Right atrium auricular region (tissue), 2 donors: ENCODE measurements at regions not wholly inside any gene's neighbourhood (a gene's known extent, or its start where the extent isn't known, plus 50 kb on each side); places are given as distances from the start of the nearest gene placed in this dataset.

Experiments used
- DNase-seq: peaks from one replicate; pipeline ENCODE4 v3.0.0-alpha.2; 2019; ENCODE audit warnings: low spot score
- H3K27ac ChIP-seq, 2 donors: fragments of 200-600 bp; sonication (generic); 1 replicate in 1 of 2; 2 replicates in 1 of 2; pipeline ENCODE4 v1.5.1; 2016 to 2019
- H3K27me3 ChIP-seq, 2 donors: fragments of 200-600 bp; sonication (generic); one replicate each; pipeline versions ENCODE4 v1.5.1 to v1.6.0; 2017 to 2019
- H3K36me3 ChIP-seq: fragments of 200-600 bp; sonication (generic); one replicate; pipeline ENCODE4 v1.5.1; 2016
- H3K4me1 ChIP-seq, 2 donors: fragments of 200-600 bp; sonication (generic); one replicate each; pipeline versions ENCODE4 v1.5.1 to v1.6.0; 2017 to 2019
- H3K4me3 ChIP-seq, 2 donors: fragments of 200-600 bp; sonication (generic); 1 replicate in 1 of 2; 2 replicates in 1 of 2; pipeline ENCODE4 v1.5.1; 2017 to 2019; ENCODE audit warnings: mild to moderate bottlenecking in 1 of 2, moderate library complexity in 1 of 2
- H3K9me3 ChIP-seq, 2 donors: fragments of 200-600 bp; sonication (generic); one replicate each; pipeline ENCODE4 v1.5.1; 2019
- TF ChIP-seq, protein P1 (sequence below), 2 donors: fragments of 200-600 bp; sonication (generic); IDR thresholded peaks; one replicate each; pipeline ENCODE4 v1.5.1; 2019; ENCODE audit warnings: antibody characterized with exemption in 2 of 2

DNA sequence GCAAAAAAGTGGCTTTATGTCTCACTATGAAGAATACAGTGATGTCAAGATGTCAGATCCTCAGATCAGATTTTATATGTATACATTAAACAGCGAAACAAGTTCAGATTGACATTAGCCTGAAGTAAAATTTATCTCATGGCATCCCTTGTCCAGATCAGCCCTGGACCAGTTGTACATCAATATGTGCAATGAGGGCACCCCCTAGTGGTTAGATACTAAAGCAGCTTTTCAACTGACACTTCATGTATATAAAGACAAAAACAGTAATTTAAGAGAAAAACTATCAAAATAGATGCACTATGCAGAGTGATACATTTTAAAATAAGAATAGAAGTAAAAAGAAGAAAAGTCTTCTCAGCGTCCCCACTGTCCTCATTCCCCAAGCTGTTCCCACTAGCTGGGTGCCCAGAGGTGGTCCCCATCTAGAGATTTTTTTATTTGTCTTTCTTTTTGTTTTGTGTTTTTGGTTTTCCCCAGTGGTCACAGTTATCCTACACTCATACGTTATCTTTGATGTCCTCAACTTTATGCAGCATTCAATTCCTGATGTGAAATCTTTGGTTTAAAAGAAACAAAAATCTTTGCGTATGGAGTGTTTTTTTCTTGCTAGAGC, 2193.4 kb upstream of the RAG2 start:
- Histone ChIP-seq H3K36me3 (no peaks in the 10 kb centered on the region), H3K27ac (no peak overlapping the region), H3K9me3 (no peaks in the 10 kb centered on the region), H3K4me3 (no peak overlapping the region), H3K27me3 (no peaks in the 10 kb centered on the region), H3K4me1 (no peaks in the 10 kb centered on the region)
- TF ChIP-seq, protein P1, sequence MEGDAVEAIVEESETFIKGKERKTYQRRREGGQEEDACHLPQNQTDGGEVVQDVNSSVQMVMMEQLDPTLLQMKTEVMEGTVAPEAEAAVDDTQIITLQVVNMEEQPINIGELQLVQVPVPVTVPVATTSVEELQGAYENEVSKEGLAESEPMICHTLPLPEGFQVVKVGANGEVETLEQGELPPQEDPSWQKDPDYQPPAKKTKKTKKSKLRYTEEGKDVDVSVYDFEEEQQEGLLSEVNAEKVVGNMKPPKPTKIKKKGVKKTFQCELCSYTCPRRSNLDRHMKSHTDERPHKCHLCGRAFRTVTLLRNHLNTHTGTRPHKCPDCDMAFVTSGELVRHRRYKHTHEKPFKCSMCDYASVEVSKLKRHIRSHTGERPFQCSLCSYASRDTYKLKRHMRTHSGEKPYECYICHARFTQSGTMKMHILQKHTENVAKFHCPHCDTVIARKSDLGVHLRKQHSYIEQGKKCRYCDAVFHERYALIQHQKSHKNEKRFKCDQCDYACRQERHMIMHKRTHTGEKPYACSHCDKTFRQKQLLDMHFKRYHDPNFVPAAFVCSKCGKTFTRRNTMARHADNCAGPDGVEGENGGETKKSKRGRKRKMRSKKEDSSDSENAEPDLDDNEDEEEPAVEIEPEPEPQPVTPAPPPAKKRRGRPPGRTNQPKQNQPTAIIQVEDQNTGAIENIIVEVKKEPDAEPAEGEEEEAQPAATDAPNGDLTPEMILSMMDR (IDR thresholded peaks at IDR 0.05), result peak; percentile 62 to 78
- no peak for DNase-seq

DNA sequence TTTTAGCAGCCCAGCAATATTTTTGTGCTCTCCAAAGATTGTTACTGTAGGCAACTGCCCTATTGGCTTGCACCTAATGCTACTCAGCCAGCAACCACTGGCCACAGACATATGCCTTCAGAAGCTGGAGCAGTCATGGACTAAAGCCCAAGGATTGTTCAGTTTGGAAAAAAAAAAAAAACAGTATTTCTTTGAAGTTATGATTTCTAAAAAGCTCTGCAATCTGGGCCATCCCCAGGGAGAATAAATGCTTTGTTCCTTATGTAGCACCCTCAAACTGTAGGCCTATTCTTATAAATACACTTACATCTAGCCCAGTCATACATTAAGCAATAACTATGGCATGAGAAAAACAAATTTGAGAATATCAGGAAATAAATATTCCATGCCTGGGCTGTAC, 2190.5 kb upstream of the RAG2 start:
- no peaks in the 10 kb centered on the region for H3K4me1 ChIP-seq
- H3K36me3 ChIP-seq, result no peaks in the 10 kb centered on the region
- TF ChIP-seq, protein P1 (IDR thresholded peaks at IDR 0.05), result no peak
- no peak for DNase-seq
- no peak overlapping the region for H3K4me3 ChIP-seq
- H3K27me3 ChIP-seq, result no peaks in the 10 kb centered on the region
- no peaks in the 10 kb centered on the region for H3K9me3 ChIP-seq
- no peak overlapping the region for H3K27ac ChIP-seq

DNA sequence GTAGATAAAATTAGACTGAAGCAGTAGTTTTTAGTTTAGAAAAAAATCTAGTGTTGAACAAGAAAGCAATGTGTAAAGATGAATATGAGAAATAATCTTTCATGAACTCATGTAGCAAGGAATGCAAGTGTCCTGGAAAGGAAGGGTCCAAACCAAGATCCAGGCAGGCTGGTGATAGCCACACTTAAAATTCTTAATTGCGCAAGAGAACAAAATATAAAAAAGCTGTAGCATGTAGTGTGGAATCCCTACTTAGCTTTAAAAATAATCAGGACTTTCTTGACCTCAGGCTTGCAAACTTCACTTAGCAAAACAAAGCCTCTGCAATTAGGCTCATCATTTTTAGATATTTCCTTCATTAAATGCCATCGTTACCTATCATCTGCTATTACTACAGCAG, 2186.1 kb upstream of the RAG2 start:
- H3K4me1 ChIP-seq, result no peaks in the 10 kb centered on the region
- H3K9me3 ChIP-seq, result no peaks in the 10 kb centered on the region
- no peak overlapping the region for H3K27ac ChIP-seq
- DNase-seq, result no peak
- no peaks in the 10 kb centered on the region for H3K36me3 ChIP-seq
- H3K4me3 ChIP-seq, result no peak overlapping the region
- TF ChIP-seq, protein P1 (IDR thresholded peaks at IDR 0.05), result no peak
- no peaks in the 10 kb centered on the region for H3K27me3 ChIP-seq

DNA sequence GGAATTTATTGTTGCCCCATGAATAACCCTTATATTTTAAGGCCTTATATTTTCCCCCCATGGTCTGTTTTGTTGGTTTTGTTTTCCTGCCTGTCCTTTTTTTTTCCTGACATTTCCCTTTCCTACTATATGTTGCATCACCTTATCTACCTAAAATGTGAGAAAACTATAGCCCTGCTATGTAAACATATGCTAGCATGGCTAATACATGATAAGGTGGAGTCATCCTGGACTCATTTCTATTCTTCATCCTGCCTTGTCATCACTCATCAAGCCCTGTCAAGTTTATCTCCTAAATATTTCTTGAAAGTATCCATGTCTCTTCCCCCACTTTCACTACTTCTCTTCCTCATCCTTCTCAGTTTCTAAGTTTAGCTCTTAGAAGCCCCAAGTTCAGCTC, 2168.8 kb upstream of the RAG2 start:
- TF ChIP-seq, protein P1 (IDR thresholded peaks at IDR 0.05), result no peak
- H3K27me3 ChIP-seq, result no peaks in the 10 kb centered on the region
- H3K36me3 ChIP-seq, result no peaks in the 10 kb centered on the region
- no peaks in the 10 kb centered on the region for H3K9me3 ChIP-seq
- no peak for DNase-seq
- H3K27ac ChIP-seq, result no peak overlapping the region
- H3K4me1 ChIP-seq, result no peaks in the 10 kb centered on the region
- no peak overlapping the region for H3K4me3 ChIP-seq

DNA sequence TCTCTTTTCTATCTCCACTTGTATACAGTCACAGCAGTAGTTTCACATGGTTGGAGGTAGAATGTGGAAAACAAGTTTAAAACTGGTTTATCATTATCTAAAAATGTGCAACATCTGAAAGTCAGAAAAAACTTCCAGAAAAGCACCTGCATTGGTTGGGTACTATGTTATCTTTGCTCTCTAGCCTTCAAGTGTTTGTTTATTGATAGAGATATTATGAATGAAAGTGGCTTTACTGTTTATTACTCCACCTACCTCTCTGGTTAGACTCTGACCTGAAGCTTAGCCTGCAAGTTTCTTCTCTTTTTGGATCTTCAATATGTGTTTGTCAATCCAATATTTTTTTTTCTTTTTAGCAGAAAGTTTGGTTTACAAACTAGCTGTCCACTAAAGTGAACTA, 2161.4 kb upstream of the RAG2 start:
- H3K27me3 ChIP-seq, result no peaks in the 10 kb centered on the region

More for the DNA sequence above, 2161.4 kb upstream of the RAG2 start:
- Histone ChIP-seq H3K27ac (no peak overlapping the region), H3K4me1 (no peaks in the 10 kb centered on the region), H3K4me3 (no peak overlapping the region), H3K9me3 (no peaks in the 10 kb centered on the region), H3K36me3 (no peaks in the 10 kb centered on the region)
- DNase-seq, result no peak
- TF ChIP-seq, protein P1 (IDR thresholded peaks at IDR 0.05), result no peak
